ENCODE measurements at regions not wholly inside any gene's neighbourhood (a gene's known extent, or its start where the extent isn't known, plus 50 kb on each side); places are given as distances from the start of the nearest gene placed in this dataset.
"Not testable (repeated sequence)": the region's sequence is repeated elsewhere in the genome, so short reads cannot be mapped to it uniquely, and the experiment has no call there.

GRCh38 chr16:85239239-85239638, 127.0 kb upstream of the CIBAR2 start:
- no peak for DNase-seq (ENCODE audit: low read depth)

GRCh38 chr16:85239871-85240270, 127.6 kb upstream of the CIBAR2 start:
- DNase-seq (ENCODE audit: low read depth): no peak

- DNase-seq (ENCODE audit: low read depth): no peak
These were observed 129.0 kb upstream of the CIBAR2 start for GRCh38 chr16:85240982-85241924.

- DNase-seq (ENCODE audit: low read depth): no peak
These were observed 129.9 kb upstream of the CIBAR2 start for GRCh38 chr16:85242140-85242539.

GRCh38 chr16:85243308-85243707, 131.0 kb upstream of the CIBAR2 start:
- DNase-seq (ENCODE audit: low read depth): no peak

- DNase-seq (ENCODE audit: low read depth): not testable (repeated sequence)
These were observed 132.2 kb upstream of the CIBAR2 start for GRCh38 chr16:85244452-85244851.

- DNase-seq (ENCODE audit: low read depth): peak; percentile 67
These were observed 133.3 kb upstream of the CIBAR2 start for GRCh38 chr16:85245307-85246172.

GRCh38 chr16:85246473-85246872, 134.2 kb upstream of the CIBAR2 start:
- no peak for DNase-seq (ENCODE audit: low read depth)

GRCh38 chr16:85246973-85247372, 134.7 kb upstream of the CIBAR2 start:
- no peak for DNase-seq (ENCODE audit: low read depth)

GRCh38 chr16:85248342-85248741, 136.1 kb upstream of the CIBAR2 start:
- no peak for DNase-seq (ENCODE audit: low read depth)

- no peak for DNase-seq (ENCODE audit: low read depth)
These were observed 136.6 kb upstream of the CIBAR2 start for GRCh38 chr16:85248857-85249256.

GRCh38 chr16:85249418-85250146, 137.3 kb upstream of the CIBAR2 start:
- no peak for DNase-seq (ENCODE audit: low read depth)

- no peak for DNase-seq (ENCODE audit: low read depth)
These were observed 137.8 kb upstream of the CIBAR2 start for GRCh38 chr16:85250147-85250463.

- no peak for DNase-seq (ENCODE audit: low read depth)
These were observed 138.4 kb upstream of the CIBAR2 start for GRCh38 chr16:85250609-85251223.

GRCh38 chr16:85251225-85251760, 139.0 kb upstream of the CIBAR2 start:
- DNase-seq (ENCODE audit: low read depth): no peak

GRCh38 chr16:85252014-85252413, 139.7 kb upstream of the CIBAR2 start:
- no peak for DNase-seq (ENCODE audit: low read depth)

- DNase-seq (ENCODE audit: low read depth): no peak
These were observed 140.2 kb upstream of the CIBAR2 start for GRCh38 chr16:85252461-85252860.

- no peak for DNase-seq (ENCODE audit: low read depth)
These were observed 141.0 kb upstream of the CIBAR2 start for GRCh38 chr16:85253084-85253941.

GRCh38 chr16:85254051-85254450, 141.8 kb upstream of the CIBAR2 start:
- DNase-seq (ENCODE audit: low read depth): no peak

- no peak for DNase-seq (ENCODE audit: low read depth)
These were observed 142.6 kb upstream of the CIBAR2 start for GRCh38 chr16:85254921-85255320.

GRCh38 chr16:85255777-85256176, 143.5 kb upstream of the CIBAR2 start:
- no peak for DNase-seq (ENCODE audit: low read depth)
